HCT116 (cell line): ENCODE measurements at regions not wholly inside any gene's neighbourhood (a gene's known extent, or its start where the extent isn't known, plus 50 kb on each side); places are given as distances from the start of the nearest gene placed in this dataset.

Experiments used
- ATAC-seq: fragments of 200-7000 bp; cut with Tn5 transposase; 2 replicates; pipeline ENCODE4 v1.9.1; 2020; ENCODE audit warnings: mild to moderate bottlenecking, moderate library complexity
- BruUV-seq: library from RNA; stranded (reverse); fragments of 400-500 nt; replicated peaks from 2 replicates; lab custom pipeline; 2021; lab: Mats Ljungman, UMichigan
- CTCF ChIA-PET: fragments of 300-600 bp; sonication (Branson Sonifier 250); formaldehyde crosslinking; loops from one replicate; lab custom pipeline; 2021; ENCODE audit warnings: antibody characterized with exemption; lab: Charles Lee
- POLR2A ChIA-PET: fragments of 300-600, 350-600 bp; sonication (Branson Sonifier 250); formaldehyde crosslinking; loops from one replicate; lab custom pipeline; 2021; ENCODE audit warnings: antibody characterized with exemption; lab: Charles Lee
- RAD21 ChIA-PET, 2 experiments: fragments of 300-600 bp; sonication (Branson Sonifier 250); formaldehyde crosslinking; loops; one replicate each; lab custom pipeline; 2023; ENCODE audit warnings: low total read pairs in 2 of 2; ENCODE audit not compliant: uncharacterized antibody in 2 of 2, unreplicated experiment in 2 of 2, low non-redundant PET in 1 of 2; lab: Charles Lee
- DNase-seq: peaks from one replicate; pipeline ENCODE4 v3.0.0-alpha.2; 2010; ENCODE audit warnings: low read depth, low spot score
- H2AFZ ChIP-seq: fragments of 200-600 bp; shearing (Covaris generic), sonication (generic); 2 replicates; pipeline ENCODE4 v1.6.1; 2017; ENCODE audit warnings: low read depth, mixed run types, mixed read lengths, antibody characterized with exemption, low read length; ENCODE audit not compliant: poor library complexity, severe bottlenecking
- H3K27ac ChIP-seq: 2 replicates; pipeline ENCODE4 v1.5.1; 2012; ENCODE audit warnings: low read depth, low read length
- H3K27me3 ChIP-seq: fragments of 200-600 bp; sonication (generic); 2 replicates; pipeline ENCODE4 v1.6.1; 2016; ENCODE audit warnings: mixed run types, low read length, mixed read lengths; ENCODE audit not compliant: insufficient read depth
- H3K36me3 ChIP-seq, 2 experiments: fragments of 200-500 bp in 1 of 2; fragments of 200-600 bp in 1 of 2; sonication (Bioruptor generic) in 1 of 2; sonication (generic) in 1 of 2; 2 replicates each; pipeline versions ENCODE4 v1.5.1 to v1.6.1; 2014 to 2016; ENCODE audit warnings: low read length in 2 of 2, inconsistent platforms in 1 of 2, mixed read lengths in 1 of 2, mixed run types in 1 of 2; ENCODE audit not compliant: insufficient read depth in 2 of 2, control insufficient read depth in 1 of 2
- H3K4me1 ChIP-seq, 2 experiments: fragments of 200-600 bp in 1 of 2; sonication (generic) in 1 of 2; 2 replicates each; pipeline versions ENCODE4 v1.5.1 to v1.6.1; 2012 to 2017; ENCODE audit warnings: low read length in 2 of 2, inconsistent platforms in 1 of 2, mild to moderate bottlenecking in 1 of 2, mixed read lengths in 1 of 2, mixed run types in 1 of 2, moderate library complexity in 1 of 2; ENCODE audit not compliant: insufficient read depth in 2 of 2, control insufficient read depth in 1 of 2
- H3K4me2 ChIP-seq: fragments of 200-600 bp; sonication (generic); 2 replicates; pipeline ENCODE4 v1.6.1; 2017; ENCODE audit warnings: mixed run types, low read length, mixed read lengths
- H3K4me3 ChIP-seq, 2 experiments: fragments of 200-600 bp in 1 of 2; sonication (generic) in 1 of 2; replicated peaks in 1 of 2; 2 replicates each; pipeline ENCODE4 v1.5.1; 2011 to 2016; ENCODE audit warnings: low read length in 2 of 2, control low read depth in 1 of 2, low read depth in 1 of 2, mild to moderate bottlenecking in 1 of 2, mixed read lengths in 1 of 2, mixed run types in 1 of 2
- H3K79me2 ChIP-seq: fragments of 200-600 bp; sonication (generic); 2 replicates; pipeline ENCODE4 v1.6.1; 2017; ENCODE audit warnings: mild to moderate bottlenecking, mixed run types, low read length, moderate library complexity, mixed read lengths; ENCODE audit not compliant: insufficient read depth
- H3K9ac ChIP-seq: fragments of 200-600 bp; sonication (generic); 2 replicates; pipeline ENCODE4 v1.6.1; 2016; ENCODE audit warnings: low read length, mixed read lengths
- H3K9me2 ChIP-seq: fragments of 200-600 bp; sonication (generic), shearing (Covaris generic); 2 replicates; pipeline ENCODE4 v1.6.1; 2017; ENCODE audit warnings: mixed run types, mild to moderate bottlenecking, moderate library complexity; ENCODE audit not compliant: insufficient read depth
- H3K9me3 ChIP-seq, 2 experiments: fragments of 200-500 bp in 1 of 2; fragments of 200-600 bp in 1 of 2; sonication (Bioruptor generic) in 1 of 2; sonication (generic) in 1 of 2; 2 replicates each; pipeline ENCODE4 v1.6.1; 2014 to 2017; ENCODE audit warnings: low read length in 2 of 2, mixed read lengths in 2 of 2, inconsistent platforms in 1 of 2, low read depth in 1 of 2, mild to moderate bottlenecking in 1 of 2, mixed run types in 1 of 2, moderate library complexity in 1 of 2; ENCODE audit not compliant: control insufficient read depth in 1 of 2, insufficient read depth in 1 of 2
- H4K20me1 ChIP-seq: fragments of 200-600 bp; sonication (generic), shearing (Covaris generic); 2 replicates; pipeline ENCODE4 v1.6.1; 2017; ENCODE audit warnings: mixed run types, mild to moderate bottlenecking, moderate library complexity; ENCODE audit not compliant: insufficient read depth
- CBX3 ChIP-seq: IDR thresholded peaks from 2 replicates; pipeline ENCODE4 v1.6.1; 2012; ENCODE audit warnings: low read depth
- CTCF ChIP-seq, 3 experiments: fragments of 200-600 bp in 1 of 3; sonication (generic) in 1 of 3; IDR thresholded peaks in 2 of 3; conservative IDR thresholded peaks in 1 of 3; 2 replicates each; pipeline ENCODE4 v1.5.1; 2012 to 2017; ENCODE audit warnings: low read depth in 2 of 3, low read length in 2 of 3, antibody characterized with exemption in 1 of 3, borderline replicate concordance in 1 of 3, control low read depth in 1 of 3, mild to moderate bottlenecking in 1 of 3, mixed read lengths in 1 of 3, mixed run types in 1 of 3, moderate library complexity in 1 of 3; ENCODE audit not compliant: insufficient read depth in 1 of 3
- ELF1 ChIP-seq: IDR thresholded peaks from 2 replicates; pipeline ENCODE4 v1.6.1; 2012; ENCODE audit warnings: low read depth, borderline replicate concordance
- FOSL1 ChIP-seq: IDR thresholded peaks from 2 replicates; pipeline ENCODE4 v1.6.1; 2012; ENCODE audit warnings: low read depth
- SIN3A ChIP-seq: IDR thresholded peaks from 2 replicates; pipeline ENCODE4 v1.6.1; 2012; ENCODE audit warnings: low read depth
- intact Hi-C: fragments of 100-400 bp; cut with micrococcal nuclease; formaldehyde crosslinking; loops from 2 replicates; pipeline ENCODE4 v1.10.0; 2022
- TF ChIP-seq, protein P1 (sequence below): IDR thresholded peaks from 2 replicates; pipeline ENCODE4 v1.6.1; 2012; ENCODE audit warnings: low read depth
- TF ChIP-seq, protein P2 (sequence below): IDR thresholded peaks from 2 replicates; pipeline ENCODE4 v1.6.1; 2012

- H4K20me1 ChIP-seq = no peaks in the 10 kb centered on the region
- H3K36me3 ChIP-seq = no peaks in the 10 kb centered on the region
- DNase-seq (no peak), ATAC-seq (no peak)
- H3K27ac ChIP-seq = no peak overlapping the region
- no peaks in the 10 kb centered on the region for H3K79me2 ChIP-seq
- H3K27me3 ChIP-seq = no peaks in the 10 kb centered on the region
- TF ChIP-seq, protein P1, sequence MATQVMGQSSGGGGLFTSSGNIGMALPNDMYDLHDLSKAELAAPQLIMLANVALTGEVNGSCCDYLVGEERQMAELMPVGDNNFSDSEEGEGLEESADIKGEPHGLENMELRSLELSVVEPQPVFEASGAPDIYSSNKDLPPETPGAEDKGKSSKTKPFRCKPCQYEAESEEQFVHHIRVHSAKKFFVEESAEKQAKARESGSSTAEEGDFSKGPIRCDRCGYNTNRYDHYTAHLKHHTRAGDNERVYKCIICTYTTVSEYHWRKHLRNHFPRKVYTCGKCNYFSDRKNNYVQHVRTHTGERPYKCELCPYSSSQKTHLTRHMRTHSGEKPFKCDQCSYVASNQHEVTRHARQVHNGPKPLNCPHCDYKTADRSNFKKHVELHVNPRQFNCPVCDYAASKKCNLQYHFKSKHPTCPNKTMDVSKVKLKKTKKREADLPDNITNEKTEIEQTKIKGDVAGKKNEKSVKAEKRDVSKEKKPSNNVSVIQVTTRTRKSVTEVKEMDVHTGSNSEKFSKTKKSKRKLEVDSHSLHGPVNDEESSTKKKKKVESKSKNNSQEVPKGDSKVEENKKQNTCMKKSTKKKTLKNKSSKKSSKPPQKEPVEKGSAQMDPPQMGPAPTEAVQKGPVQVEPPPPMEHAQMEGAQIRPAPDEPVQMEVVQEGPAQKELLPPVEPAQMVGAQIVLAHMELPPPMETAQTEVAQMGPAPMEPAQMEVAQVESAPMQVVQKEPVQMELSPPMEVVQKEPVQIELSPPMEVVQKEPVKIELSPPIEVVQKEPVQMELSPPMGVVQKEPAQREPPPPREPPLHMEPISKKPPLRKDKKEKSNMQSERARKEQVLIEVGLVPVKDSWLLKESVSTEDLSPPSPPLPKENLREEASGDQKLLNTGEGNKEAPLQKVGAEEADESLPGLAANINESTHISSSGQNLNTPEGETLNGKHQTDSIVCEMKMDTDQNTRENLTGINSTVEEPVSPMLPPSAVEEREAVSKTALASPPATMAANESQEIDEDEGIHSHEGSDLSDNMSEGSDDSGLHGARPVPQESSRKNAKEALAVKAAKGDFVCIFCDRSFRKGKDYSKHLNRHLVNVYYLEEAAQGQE = no peak
- TF ChIP-seq FOSL1 = no peak
- no peak for TF ChIP-seq SIN3A
- no peak for TF ChIP-seq CBX3
- TF ChIP-seq CTCF (IDR thresholded peaks at IDR 0.05 in 2 of 3, conservative IDR thresholded peaks at IDR 0.05 in 1 of 3; ENCODE audit: borderline replicate concordance in 1 of 3, insufficient read depth in 1 of 3, low read depth in 2 of 3, low read length in 2 of 3) = no peak
- TF ChIP-seq, protein P2, sequence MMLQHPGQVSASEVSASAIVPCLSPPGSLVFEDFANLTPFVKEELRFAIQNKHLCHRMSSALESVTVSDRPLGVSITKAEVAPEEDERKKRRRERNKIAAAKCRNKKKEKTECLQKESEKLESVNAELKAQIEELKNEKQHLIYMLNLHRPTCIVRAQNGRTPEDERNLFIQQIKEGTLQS = no peak
- TF ChIP-seq ELF1 = no peak
- H3K9me3 ChIP-seq = no peaks in the 10 kb centered on the region
- RAD21 ChIA-PET = no interaction called here
- CTCF ChIA-PET = no interaction called here
- no peak overlapping the region for H3K4me2 ChIP-seq
- no peaks in the 10 kb centered on the region for H3K9me2 ChIP-seq
- no peak overlapping the region for H3K9ac ChIP-seq
- H3K4me1 ChIP-seq = no peaks in the 10 kb centered on the region
- BruUV-seq = no TSS peak
- H3K4me3 ChIP-seq = no peak overlapping the region
- POLR2A ChIA-PET = no interaction called here
- intact Hi-C loops = no loop called here
- no peak overlapping the region for H2AFZ ChIP-seq
Observed at GRCh38 chr4:149008415-149009025, 566.3 kb upstream of the NR3C2 start.
